ENCODE measurements at regions not wholly inside any gene's neighbourhood (a gene's known extent, or its start where the extent isn't known, plus 50 kb on each side); places are given as distances from the start of the nearest gene placed in this dataset.
"Not testable (repeated sequence)": the region's sequence is repeated elsewhere in the genome, so short reads cannot be mapped to it uniquely, and the experiment has no call there.

DNA sequence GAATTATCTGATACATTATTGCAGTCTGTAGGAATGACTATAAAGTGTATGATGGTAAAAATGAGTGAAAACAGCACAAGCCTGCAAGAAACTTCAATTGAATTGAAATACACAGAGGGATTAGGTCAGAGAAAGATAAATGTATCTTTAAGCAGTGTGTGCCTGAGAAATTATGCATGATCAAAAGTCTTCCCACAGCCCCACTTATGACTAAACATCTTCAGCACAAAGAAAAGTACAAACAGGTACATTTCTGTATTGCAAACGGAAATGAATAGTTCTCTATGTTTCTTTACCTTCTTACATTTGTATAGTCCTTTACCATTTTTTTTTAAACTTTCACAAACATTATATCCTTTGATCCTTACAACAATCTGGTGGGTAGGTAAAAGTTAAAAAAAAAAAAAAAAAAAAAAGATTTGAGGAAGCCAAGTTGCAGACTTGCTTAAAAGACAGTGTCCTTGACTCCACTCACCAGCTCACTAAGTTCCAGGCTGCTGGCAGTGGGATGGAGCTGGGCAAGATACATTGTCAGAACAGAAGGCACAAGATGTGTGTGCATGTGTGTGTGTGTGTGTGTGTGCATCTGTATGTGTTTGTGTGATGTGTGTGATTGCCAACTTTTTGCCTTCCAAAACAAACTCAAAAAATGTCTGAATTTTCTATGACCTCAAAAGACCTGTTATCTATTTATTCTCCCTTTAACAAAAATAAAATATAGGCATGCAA is 423.7 kb upstream of the ACVR2A start:
- DNase-seq (ENCODE audit: low read depth in 2 of 2), result no peak

- no peak for DNase-seq (ENCODE audit: low read depth in 2 of 2)
Observed at GRCh38 chr2:147420517-147420916, 424.3 kb upstream of the ACVR2A start.

DNA sequence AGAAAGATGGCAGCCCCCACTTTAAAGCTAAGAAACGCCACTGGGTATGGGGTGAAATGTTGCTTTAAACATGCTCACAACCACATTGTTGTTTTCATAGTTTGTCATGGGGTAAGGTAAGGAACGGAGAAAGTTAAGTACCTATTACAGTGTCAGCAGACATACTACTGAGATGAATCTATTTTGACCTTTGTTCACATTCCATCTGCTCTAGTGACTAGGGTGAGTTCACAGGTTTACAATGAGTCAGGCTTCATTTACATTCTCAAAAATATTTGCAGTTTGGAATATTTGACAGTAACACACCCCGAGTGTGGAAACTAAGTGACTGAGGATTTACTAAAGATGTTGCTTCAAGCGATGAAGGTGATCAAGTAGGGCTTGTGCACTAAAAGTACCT is 428.7 kb upstream of the ACVR2A start:
- DNase-seq (ENCODE audit: low read depth in 2 of 2), result no peak

- not testable (repeated sequence) for DNase-seq (ENCODE audit: low read depth in 2 of 2)
Observed at GRCh38 chr2:147414656-147415055, 430.2 kb upstream of the ACVR2A start.

- no peak for DNase-seq (ENCODE audit: low read depth in 2 of 2)
Observed at GRCh38 chr2:147408357-147408756, 436.5 kb upstream of the ACVR2A start.

DNA sequence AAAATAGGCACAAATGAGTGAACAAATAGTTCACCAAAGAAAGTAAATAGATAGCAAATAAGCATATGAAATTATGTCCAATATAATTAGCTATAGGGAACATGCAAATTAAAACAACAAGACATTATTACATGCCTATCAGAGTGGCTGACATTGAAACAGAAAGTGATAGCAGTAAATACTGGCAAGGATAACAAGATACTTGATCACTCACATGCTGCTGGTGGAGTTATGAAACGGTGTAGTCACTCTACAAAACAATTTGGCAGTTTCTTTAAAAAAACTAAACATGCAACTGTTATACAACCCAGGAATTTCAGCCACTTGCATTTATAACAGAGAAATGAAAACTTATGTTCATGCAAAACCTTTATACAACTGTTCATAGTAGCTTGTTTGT is 439.2 kb upstream of the ACVR2A start:
- DNase-seq (ENCODE audit: low read depth in 2 of 2), result no peak

DNA sequence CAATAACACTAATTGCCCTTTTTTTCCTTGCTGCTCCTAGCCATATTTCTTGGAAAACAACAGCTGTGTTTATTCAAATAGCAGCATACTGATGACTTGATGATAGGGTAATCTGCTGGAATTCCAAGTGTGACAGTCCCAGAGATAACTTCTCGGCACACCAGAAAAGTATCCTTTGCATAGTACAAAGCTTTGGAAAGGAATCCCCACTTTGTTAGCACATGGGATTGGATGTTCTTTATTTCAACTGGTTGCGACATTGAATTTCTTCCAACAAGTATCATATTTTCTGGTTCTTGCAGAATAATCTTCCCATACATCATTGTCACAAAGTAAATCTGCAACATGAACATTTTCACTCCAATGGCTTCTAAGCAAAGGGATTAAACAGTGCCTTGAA is 445.8 kb upstream of the ACVR2A start:
- no peak for DNase-seq (ENCODE audit: low read depth in 2 of 2)

DNA sequence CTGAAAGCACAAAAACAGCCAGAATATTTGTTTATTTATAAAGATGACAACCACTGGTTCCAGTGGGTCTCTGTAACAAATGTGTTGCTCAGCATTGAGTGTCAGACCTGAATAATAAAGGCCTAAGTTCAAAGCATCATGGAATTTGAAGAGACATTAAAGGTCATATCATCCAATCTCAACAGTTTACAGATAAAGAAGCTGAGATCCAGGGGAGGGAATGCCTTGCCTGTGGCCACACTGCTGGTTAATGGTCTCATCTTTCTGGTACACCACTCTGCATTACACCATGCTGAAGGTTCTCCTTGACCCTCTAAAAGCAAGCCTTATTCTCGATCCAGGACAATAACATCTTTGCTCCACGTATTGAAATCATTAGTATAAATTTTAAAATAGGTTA is 446.5 kb upstream of the ACVR2A start:
- DNase-seq (ENCODE audit: low read depth in 2 of 2), result no peak

- no peak for DNase-seq (ENCODE audit: low read depth in 2 of 2)
Observed at GRCh38 chr2:147396890-147397289, 447.9 kb upstream of the ACVR2A start.

- no peak for DNase-seq (ENCODE audit: low read depth in 2 of 2)
Observed at GRCh38 chr2:147394179-147394790, 450.5 kb upstream of the ACVR2A start.

- no peak for DNase-seq (ENCODE audit: low read depth in 2 of 2)
Observed at GRCh38 chr2:147392180-147392579, 452.6 kb upstream of the ACVR2A start.

GRCh38 chr2:147390475-147390874 is 454.4 kb upstream of the ACVR2A start:
- no peak for DNase-seq (ENCODE audit: low read depth in 2 of 2)

GRCh38 chr2:147389218-147389617 is 455.6 kb upstream of the ACVR2A start:
- no peak for DNase-seq (ENCODE audit: low read depth in 2 of 2)

GRCh38 chr2:147388217-147388616 is 456.6 kb upstream of the ACVR2A start:
- DNase-seq (ENCODE audit: low read depth in 2 of 2), result no peak

DNA sequence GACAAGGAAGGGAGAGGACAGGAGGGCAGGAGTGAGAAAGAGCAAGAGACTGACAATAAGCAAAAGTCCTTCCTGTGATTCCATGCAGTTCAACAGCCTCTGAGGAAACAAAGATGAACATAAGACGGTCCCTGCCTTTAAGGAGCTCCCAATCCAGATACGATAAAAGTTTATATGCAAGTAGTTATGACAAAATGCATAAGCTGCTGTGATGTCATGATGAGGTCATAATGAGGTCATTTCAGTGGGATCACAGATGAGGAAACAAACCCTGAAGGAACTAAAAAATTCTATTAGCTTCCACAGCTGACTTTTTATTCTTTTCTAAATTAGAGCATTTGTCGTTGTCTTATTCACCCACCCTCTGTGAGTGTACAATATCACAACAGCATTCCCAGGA is 458.5 kb upstream of the ACVR2A start:
- no peak for DNase-seq (ENCODE audit: low read depth in 2 of 2)

GRCh38 chr2:147385600-147385999 is 459.2 kb upstream of the ACVR2A start:
- DNase-seq (ENCODE audit: low read depth in 2 of 2), result no peak

- DNase-seq (ENCODE audit: low read depth in 2 of 2), result no peak
Observed at GRCh38 chr2:147384659-147385058, 460.2 kb upstream of the ACVR2A start.

- DNase-seq (ENCODE audit: low read depth in 2 of 2), result no peak
Observed at GRCh38 chr2:147382322-147382948, 462.4 kb upstream of the ACVR2A start.

- DNase-seq (ENCODE audit: low read depth in 2 of 2), result no peak
Observed at GRCh38 chr2:147378403-147378802, 466.4 kb upstream of the ACVR2A start.

GRCh38 chr2:147375073-147375472 is 469.8 kb upstream of the ACVR2A start:
- no peak for DNase-seq (ENCODE audit: low read depth in 2 of 2)

DNA sequence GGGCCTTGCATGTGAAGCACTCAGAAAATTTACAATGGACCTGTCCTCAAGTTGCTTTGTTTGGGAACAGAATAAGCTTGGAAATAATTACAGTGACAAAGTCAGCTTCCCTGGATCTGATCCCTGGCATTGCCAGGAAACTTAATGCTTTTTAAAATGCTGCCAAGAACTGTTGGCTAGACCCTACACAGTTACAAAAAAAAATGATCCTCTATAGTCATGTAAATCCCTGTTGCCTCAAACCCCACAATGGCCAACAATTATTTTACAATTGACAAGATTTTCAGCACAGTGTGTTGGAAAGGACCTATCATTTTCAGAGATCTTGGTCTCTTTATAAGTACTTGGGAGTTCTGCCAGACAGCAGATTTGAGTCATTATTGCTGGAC is 470.4 kb upstream of the ACVR2A start:
- DNase-seq (ENCODE audit: low read depth in 2 of 2), result no peak

DNA sequence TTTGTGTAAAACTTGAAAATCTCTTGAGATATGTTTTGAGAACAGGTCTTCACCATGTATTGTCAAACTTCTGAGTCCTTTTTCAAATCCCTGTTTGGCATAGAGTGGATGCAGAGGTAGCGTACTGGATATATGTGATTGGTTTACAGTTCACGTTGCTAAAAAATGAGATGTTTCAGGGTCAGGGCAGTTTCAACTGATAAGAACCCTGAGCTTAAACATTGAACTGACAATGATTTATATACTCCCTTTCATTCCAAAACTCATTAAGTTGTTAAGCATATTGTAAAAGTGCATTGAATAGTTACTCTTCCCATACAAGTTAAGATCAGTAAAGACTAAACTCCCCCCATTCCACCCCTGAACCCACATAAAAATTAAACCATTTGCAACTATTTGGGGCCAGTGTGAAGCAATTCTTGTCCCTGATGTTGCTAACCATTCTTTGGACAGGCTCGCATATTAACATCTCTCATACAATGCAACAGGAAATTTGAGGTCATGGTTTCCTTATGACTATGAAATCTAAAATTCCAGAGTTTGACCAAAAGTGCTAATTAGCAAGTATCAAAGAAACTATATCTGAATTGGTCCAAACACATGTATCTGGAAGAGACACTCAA is 470.9 kb upstream of the ACVR2A start:
- no peak for DNase-seq (ENCODE audit: low read depth in 2 of 2)

GRCh38 chr2:147368306-147368705 is 476.5 kb upstream of the ACVR2A start:
- DNase-seq (ENCODE audit: low read depth in 2 of 2), result no peak

All from lung microvascular endothelial cell (primary cell).